SU-DHL-6 (cell line): ENCODE measurements at regions not wholly inside any gene's neighbourhood (a gene's known extent, or its start where the extent isn't known, plus 50 kb on each side); places are given as distances from the start of the nearest gene placed in this dataset.

Experiments used
- H2AFZ ChIP-seq: fragments of 200-600 bp; sonication (generic); 2 replicates; pipeline ENCODE4 v1.6.1; 2014; ENCODE audit warnings: low read depth, mild to moderate bottlenecking, moderate library complexity, mixed read lengths, antibody characterized with exemption, low read length; ENCODE audit not compliant: severe bottlenecking
- H3F3A ChIP-seq: fragments of 200-600 bp; shearing (Covaris generic); 2 replicates; pipeline ENCODE4 v1.6.0; 2016; ENCODE audit warnings: antibody characterized with exemption, mild to moderate bottlenecking; ENCODE audit not compliant: insufficient read depth
- H3K27ac ChIP-seq: fragments of 200-600 bp; sonication (generic); 2 replicates; pipeline ENCODE4 v1.5.1; 2016; ENCODE audit warnings: low read depth, mild to moderate bottlenecking, low read length, moderate library complexity, mixed read lengths
- H3K27me3 ChIP-seq: fragments of 200-600 bp; sonication (generic), shearing (Covaris generic); 2 replicates; pipeline ENCODE4 v1.6.0; 2014; ENCODE audit warnings: mild to moderate bottlenecking, low read length
- H3K36me3 ChIP-seq: fragments of 200-600 bp; sonication (generic); 2 replicates; pipeline ENCODE4 v1.6.1; 2014; ENCODE audit warnings: mild to moderate bottlenecking, low read length, mixed read lengths
- H3K4me2 ChIP-seq: fragments of 300-600, 200-600 bp; shearing (Covaris generic), sonication (generic); 2 replicates; pipeline ENCODE4 v1.6.0; 2014; ENCODE audit warnings: low read length, low read depth, mild to moderate bottlenecking; ENCODE audit not compliant: poor library complexity, severe bottlenecking
- H3K4me3 ChIP-seq: fragments of 200-600 bp; sonication (generic); 2 replicates; pipeline ENCODE4 v1.5.1; 2014; ENCODE audit warnings: antibody characterized with exemption, low read length, mild to moderate bottlenecking, mixed read lengths; ENCODE audit not compliant: insufficient read depth, poor library complexity, severe bottlenecking
- H3K79me2 ChIP-seq: fragments of 200-600 bp; sonication (generic); 2 replicates; pipeline ENCODE4 v1.6.1; 2014; ENCODE audit warnings: mild to moderate bottlenecking, low read length, moderate library complexity; ENCODE audit not compliant: insufficient read depth
- H3K9ac ChIP-seq: fragments of 200-600 bp; sonication (generic); 2 replicates; pipeline ENCODE4 v1.7.0; 2014; ENCODE audit warnings: mild to moderate bottlenecking, low read length
- H3K9me2 ChIP-seq: fragments of 200-600 bp; sonication (generic); replicated peaks from 2 replicates; pipeline ENCODE4 v1.6.1; 2014; ENCODE audit warnings: low read length; ENCODE audit not compliant: insufficient read depth
- H3K9me3 ChIP-seq: fragments of 200-600 bp; sonication (generic); 2 replicates; pipeline ENCODE4 v1.6.1; 2014; ENCODE audit warnings: low read length, mixed read lengths; ENCODE audit not compliant: insufficient read depth
- H4K20me1 ChIP-seq: fragments of 200-600 bp; sonication (generic); 2 replicates; pipeline ENCODE4 v1.6.1; 2014; ENCODE audit warnings: low read depth, mild to moderate bottlenecking, antibody characterized with exemption, low read length, moderate library complexity, mixed read lengths
- EZH2phosphoT487 ChIP-seq: fragments of 200-600 bp; sonication (generic), shearing (Covaris generic); conservative IDR thresholded peaks from 2 replicates; pipeline ENCODE4 v1.6.1; 2018; ENCODE audit warnings: mild to moderate bottlenecking, antibody characterized with exemption, low read length, moderate library complexity, mixed read lengths
- TF ChIP-seq, protein P1 (sequence below): fragments of 200-600 bp; sonication (generic); IDR thresholded peaks from one replicate; pipeline ENCODE4 v1.5.1; 2017; ENCODE audit warnings: antibody characterized with exemption, mild to moderate bottlenecking, low read length, moderate library complexity; ENCODE audit not compliant: insufficient read depth, poor library complexity, severe bottlenecking

DNA sequence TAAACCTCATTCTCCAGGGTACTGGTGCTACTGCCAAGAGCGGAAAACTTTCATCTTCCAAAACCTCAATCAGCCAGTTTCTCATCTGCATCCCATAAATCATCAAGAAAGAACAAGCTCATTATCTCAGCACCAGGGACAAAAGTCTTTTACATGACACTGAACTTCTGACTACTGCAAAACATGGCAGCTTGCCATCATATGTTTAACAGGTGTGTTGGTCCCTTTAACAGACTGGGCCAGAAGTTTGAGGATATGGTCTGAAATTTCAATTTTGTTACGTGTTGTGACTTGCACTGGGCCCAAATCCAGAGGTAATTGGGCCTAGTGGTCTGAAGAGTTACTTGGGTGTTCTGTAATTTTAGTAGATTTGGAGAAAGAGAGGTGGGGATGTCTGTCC, 305.4 kb upstream of the SEL1L start:
- no peak overlapping the region for H3K9ac ChIP-seq
- TF ChIP-seq, protein P1, sequence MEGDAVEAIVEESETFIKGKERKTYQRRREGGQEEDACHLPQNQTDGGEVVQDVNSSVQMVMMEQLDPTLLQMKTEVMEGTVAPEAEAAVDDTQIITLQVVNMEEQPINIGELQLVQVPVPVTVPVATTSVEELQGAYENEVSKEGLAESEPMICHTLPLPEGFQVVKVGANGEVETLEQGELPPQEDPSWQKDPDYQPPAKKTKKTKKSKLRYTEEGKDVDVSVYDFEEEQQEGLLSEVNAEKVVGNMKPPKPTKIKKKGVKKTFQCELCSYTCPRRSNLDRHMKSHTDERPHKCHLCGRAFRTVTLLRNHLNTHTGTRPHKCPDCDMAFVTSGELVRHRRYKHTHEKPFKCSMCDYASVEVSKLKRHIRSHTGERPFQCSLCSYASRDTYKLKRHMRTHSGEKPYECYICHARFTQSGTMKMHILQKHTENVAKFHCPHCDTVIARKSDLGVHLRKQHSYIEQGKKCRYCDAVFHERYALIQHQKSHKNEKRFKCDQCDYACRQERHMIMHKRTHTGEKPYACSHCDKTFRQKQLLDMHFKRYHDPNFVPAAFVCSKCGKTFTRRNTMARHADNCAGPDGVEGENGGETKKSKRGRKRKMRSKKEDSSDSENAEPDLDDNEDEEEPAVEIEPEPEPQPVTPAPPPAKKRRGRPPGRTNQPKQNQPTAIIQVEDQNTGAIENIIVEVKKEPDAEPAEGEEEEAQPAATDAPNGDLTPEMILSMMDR = no peak
- no peak for TF ChIP-seq EZH2phosphoT487
- no peaks in the 10 kb centered on the region for H3F3A ChIP-seq
- no peak overlapping the region for H2AFZ ChIP-seq
- H3K4me2 ChIP-seq = no peak overlapping the region
- H3K79me2 ChIP-seq = no peaks in the 10 kb centered on the region
- no peak overlapping the region for H3K27ac ChIP-seq
- no peaks in the 10 kb centered on the region for H3K9me2 ChIP-seq
- H3K27me3 ChIP-seq = no peaks in the 10 kb centered on the region
- no peak overlapping the region for H3K4me3 ChIP-seq
- no peaks in the 10 kb centered on the region for H4K20me1 ChIP-seq
- no peaks in the 10 kb centered on the region for H3K9me3 ChIP-seq
- H3K36me3 ChIP-seq = no peaks in the 10 kb centered on the region

DNA sequence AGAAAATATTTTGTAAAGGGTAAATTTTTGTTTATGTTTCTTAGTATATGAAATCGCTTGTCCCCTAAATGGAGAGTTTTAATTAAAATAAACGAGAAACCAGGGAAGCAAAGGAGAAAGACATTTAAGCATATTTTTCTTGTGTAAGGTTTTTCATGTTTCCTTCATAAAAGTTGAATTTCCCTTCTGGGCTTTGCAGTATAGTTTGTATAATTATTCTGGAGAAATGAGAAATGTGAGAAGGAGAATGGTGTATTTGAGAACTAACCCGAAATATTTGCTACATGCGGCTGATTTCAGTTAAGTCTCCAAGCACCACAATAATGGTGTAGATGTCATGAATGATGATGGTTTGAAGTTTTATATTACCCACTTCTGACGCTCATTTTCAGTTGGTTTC, 307.7 kb upstream of the SEL1L start:
- TF ChIP-seq, protein P1 = no peak
- TF ChIP-seq EZH2phosphoT487 = no peak
- Histone ChIP-seq H3K79me2 (no peaks in the 10 kb centered on the region), H3K36me3 (no peaks in the 10 kb centered on the region), H3K4me2 (no peak overlapping the region), H3K9ac (no peak overlapping the region), H3K9me3 (no peaks in the 10 kb centered on the region), H3K9me2 (no peaks in the 10 kb centered on the region), H2AFZ (no peak overlapping the region), H3K4me3 (no peak overlapping the region), H3F3A (no peaks in the 10 kb centered on the region), H3K27ac (no peak overlapping the region), H3K27me3 (no peaks in the 10 kb centered on the region), H4K20me1 (no peaks in the 10 kb centered on the region)

DNA sequence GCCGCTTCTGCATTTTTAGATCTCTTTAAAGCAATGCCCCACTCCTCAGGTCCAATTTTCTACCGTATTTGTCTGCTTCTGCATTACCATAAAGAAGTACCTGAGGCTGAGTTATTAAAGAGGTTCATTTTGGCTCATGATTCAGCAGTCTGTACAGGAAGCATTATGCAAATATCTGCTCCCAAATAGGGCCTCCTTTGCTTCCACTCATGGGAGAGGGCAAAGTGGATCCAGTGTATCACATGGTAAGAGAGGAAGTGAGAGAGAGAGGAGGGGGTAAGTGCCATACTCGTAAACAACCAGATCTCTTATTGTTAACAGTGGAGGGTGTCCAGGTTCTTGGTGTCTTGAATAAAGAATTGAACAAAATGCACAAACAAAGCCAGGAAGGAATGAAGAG, 316.1 kb upstream of the SEL1L start:
- no peaks in the 10 kb centered on the region for H3K9me2 ChIP-seq
- H3K9me3 ChIP-seq = peaks cover 6% of the 10 kb centered on the region; the same call in 1 of the 2 replicates
- TF ChIP-seq EZH2phosphoT487 = no peak
- TF ChIP-seq, protein P1 = no peak
- no peaks in the 10 kb centered on the region for H3K36me3 ChIP-seq
- H3K9ac ChIP-seq = no peak overlapping the region
- no peak overlapping the region for H3K4me3 ChIP-seq
- no peaks in the 10 kb centered on the region for H3K27me3 ChIP-seq
- no peak overlapping the region for H3K4me2 ChIP-seq
- H2AFZ ChIP-seq = no peak overlapping the region
- H3K27ac ChIP-seq = no peak overlapping the region
- no peaks in the 10 kb centered on the region for H3K79me2 ChIP-seq
- H3F3A ChIP-seq = no peaks in the 10 kb centered on the region
- no peaks in the 10 kb centered on the region for H4K20me1 ChIP-seq

DNA sequence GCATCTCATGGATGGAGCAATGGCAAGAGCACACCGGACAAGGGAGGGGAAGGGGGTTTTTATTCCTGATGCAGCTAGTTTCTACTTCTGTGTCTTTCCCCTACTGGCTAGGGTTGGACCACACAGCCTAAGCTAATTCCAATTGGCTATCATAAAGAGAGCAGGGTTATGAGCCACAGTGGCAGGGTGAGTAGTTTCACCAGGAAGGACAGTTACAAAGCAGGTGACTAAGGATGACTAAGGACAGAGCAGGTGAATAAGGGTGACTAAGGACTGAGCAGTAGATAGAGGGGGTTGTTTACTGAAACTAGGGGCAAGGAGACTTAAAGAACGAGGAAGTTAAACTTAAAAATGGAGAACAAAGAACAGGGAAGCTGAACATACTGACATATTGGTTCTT, 321.4 kb upstream of the SEL1L start:
- H3K79me2 ChIP-seq = no peaks in the 10 kb centered on the region
- H3K27ac ChIP-seq = no peak overlapping the region
- TF ChIP-seq EZH2phosphoT487 = no peak
- TF ChIP-seq, protein P1 = no peak
- no peaks in the 10 kb centered on the region for H4K20me1 ChIP-seq
- H3K4me3 ChIP-seq = no peak overlapping the region
- no peak overlapping the region for H3K9ac ChIP-seq
- H2AFZ ChIP-seq = no peak overlapping the region
- H3K9me3 ChIP-seq = peaks cover 10% of the 10 kb centered on the region; the same call in 1 of the 2 replicates
- H3K27me3 ChIP-seq = no peaks in the 10 kb centered on the region
- no peaks in the 10 kb centered on the region for H3K36me3 ChIP-seq
- H3F3A ChIP-seq = no peaks in the 10 kb centered on the region
- H3K9me2 ChIP-seq = no peaks in the 10 kb centered on the region
- H3K4me2 ChIP-seq = no peak overlapping the region
